Stimulated activated naive CD8-positive, alpha-beta T cell treated with anti-CD3 and anti-CD28 coated beads, Interleukin-15, Interleukin-2, amounts not matched to agents 100 ng/mL and 50 ng/mL, for 24 hours (primary cell): ENCODE measurements at regions not wholly inside any gene's neighbourhood (a gene's known extent, or its start where the extent isn't known, plus 50 kb on each side); places are given as distances from the start of the nearest gene placed in this dataset.

Experiments used
- H3K27ac Mint-ChIP-seq: one replicate; pipeline ENCODE4 v1.8.0; 2021; ENCODE audit warnings: mild to moderate bottlenecking, mixed read lengths
- H3K27me3 Mint-ChIP-seq: one replicate; pipeline ENCODE4 v1.8.0; 2021; ENCODE audit warnings: mixed read lengths
- H3K36me3 Mint-ChIP-seq: one replicate; pipeline ENCODE4 v1.8.0; 2021; ENCODE audit warnings: low read depth, mixed read lengths
- H3K4me1 Mint-ChIP-seq: one replicate; pipeline ENCODE4 v1.8.0; 2021; ENCODE audit warnings: low read depth, mixed read lengths
- H3K4me3 Mint-ChIP-seq: one replicate; pipeline ENCODE4 v1.8.0; 2021; ENCODE audit warnings: mild to moderate bottlenecking, mixed read lengths
- H3K9me3 Mint-ChIP-seq: one replicate; pipeline ENCODE4 v1.8.0; 2021; ENCODE audit warnings: mixed read lengths

GRCh38 chr20:60352017-60352416 is 393.8 kb downstream of the CDH26 start:
- H3K4me1 Mint-ChIP-seq: no peaks in the 10 kb centered on the region
- no peaks in the 10 kb centered on the region for H3K36me3 Mint-ChIP-seq
- no peak overlapping the region for H3K4me3 Mint-ChIP-seq
- no peak overlapping the region for H3K27ac Mint-ChIP-seq
- no peaks in the 10 kb centered on the region for H3K27me3 Mint-ChIP-seq
- H3K9me3 Mint-ChIP-seq: no peaks in the 10 kb centered on the region

DNA sequence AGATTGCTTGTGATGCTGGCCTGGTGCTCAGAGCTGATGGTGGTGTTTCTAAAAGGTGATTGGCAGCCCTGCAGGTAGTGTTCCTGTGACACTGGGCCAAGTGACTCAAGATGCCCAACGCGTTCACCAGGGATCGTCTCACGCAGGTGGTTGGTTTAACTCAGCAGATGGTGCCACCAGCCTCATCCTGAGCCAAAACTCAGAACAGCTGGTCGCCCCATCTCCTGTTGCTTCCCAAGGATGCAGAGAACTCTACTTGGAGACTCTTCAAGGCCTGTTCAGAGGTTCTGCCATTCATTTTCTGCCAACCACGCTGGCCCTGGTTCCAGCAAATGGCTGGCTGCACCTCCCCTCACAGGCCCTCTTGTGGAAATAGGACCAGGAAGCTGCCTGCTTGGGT is 394.4 kb downstream of the CDH26 start:
- no peak overlapping the region for H3K4me3 Mint-ChIP-seq
- H3K27me3 Mint-ChIP-seq: no peaks in the 10 kb centered on the region
- H3K4me1 Mint-ChIP-seq: no peaks in the 10 kb centered on the region
- no peaks in the 10 kb centered on the region for H3K36me3 Mint-ChIP-seq
- no peak overlapping the region for H3K27ac Mint-ChIP-seq
- H3K9me3 Mint-ChIP-seq: no peaks in the 10 kb centered on the region

DNA sequence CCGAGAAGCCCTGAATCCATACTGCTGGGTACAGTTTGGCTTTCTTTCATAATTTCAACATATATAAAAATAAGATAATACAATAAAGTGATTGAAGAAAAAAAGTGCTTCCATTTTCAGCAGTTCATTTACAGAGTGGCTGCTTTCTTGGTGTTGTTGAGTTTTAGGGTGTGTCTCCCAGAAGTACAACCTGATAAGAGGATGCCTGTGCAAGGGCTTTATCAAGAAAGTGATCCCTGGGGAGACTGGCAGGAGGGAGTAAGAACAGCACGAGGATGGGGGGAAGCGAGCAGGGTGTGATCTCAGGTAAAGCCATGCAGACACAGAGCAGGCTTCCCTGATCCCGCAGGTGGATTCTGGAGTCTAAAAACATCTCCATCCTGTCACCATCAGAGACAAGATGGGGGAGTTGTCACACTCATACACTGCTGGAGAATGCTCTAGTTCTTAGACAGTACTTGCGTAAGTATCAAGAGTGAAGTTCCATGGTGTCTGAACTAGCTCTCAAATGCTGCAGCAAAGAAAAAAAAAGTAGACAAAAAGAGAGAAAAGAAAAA is 395.9 kb downstream of the CDH26 start:
- Mint-ChIP-seq H3K9me3 (no peaks in the 10 kb centered on the region), H3K36me3 (no peaks in the 10 kb centered on the region), H3K4me3 (no peak overlapping the region), H3K27me3 (no peaks in the 10 kb centered on the region), H3K27ac (no peak overlapping the region), H3K4me1 (no peaks in the 10 kb centered on the region)

DNA sequence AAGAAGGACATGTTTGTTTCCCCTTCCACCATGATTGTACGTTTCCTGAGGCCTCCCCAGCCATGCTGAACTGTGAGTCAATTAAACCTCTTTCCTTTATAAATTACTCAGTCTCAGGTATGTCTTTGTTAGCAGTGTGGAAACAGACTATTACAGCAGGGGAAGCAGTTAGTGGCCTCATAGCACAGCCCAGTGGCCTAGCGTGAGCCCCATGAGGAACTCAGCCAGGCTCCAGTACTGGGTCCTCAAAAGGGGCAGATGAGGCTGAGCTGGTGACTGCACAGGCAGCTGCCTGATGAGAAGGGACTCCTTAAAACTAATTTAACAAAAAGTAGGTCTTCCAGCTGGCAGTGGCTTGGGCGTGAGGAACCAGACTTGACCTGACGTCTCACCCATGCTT is 399.9 kb downstream of the CDH26 start:
- no peak overlapping the region for H3K4me3 Mint-ChIP-seq
- no peaks in the 10 kb centered on the region for H3K9me3 Mint-ChIP-seq
- H3K36me3 Mint-ChIP-seq: no peaks in the 10 kb centered on the region
- no peaks in the 10 kb centered on the region for H3K4me1 Mint-ChIP-seq
- H3K27me3 Mint-ChIP-seq: no peaks in the 10 kb centered on the region
- no peak overlapping the region for H3K27ac Mint-ChIP-seq

GRCh38 chr20:60359010-60359409 is 400.8 kb downstream of the CDH26 start:
- Mint-ChIP-seq H3K27ac (no peak overlapping the region), H3K4me1 (no peaks in the 10 kb centered on the region), H3K36me3 (no peaks in the 10 kb centered on the region), H3K27me3 (no peaks in the 10 kb centered on the region), H3K9me3 (no peaks in the 10 kb centered on the region), H3K4me3 (no peak overlapping the region)

- Mint-ChIP-seq H3K4me3 (no peak overlapping the region), H3K4me1 (no peaks in the 10 kb centered on the region), H3K27me3 (no peaks in the 10 kb centered on the region), H3K36me3 (no peaks in the 10 kb centered on the region), H3K9me3 (no peaks in the 10 kb centered on the region), H3K27ac (no peak overlapping the region)
Measured at GRCh38 chr20:60361761-60362395, 403.7 kb downstream of the CDH26 start.

GRCh38 chr20:60362531-60362930 is 404.3 kb downstream of the CDH26 start:
- H3K9me3 Mint-ChIP-seq: no peaks in the 10 kb centered on the region
- no peaks in the 10 kb centered on the region for H3K4me1 Mint-ChIP-seq
- H3K27me3 Mint-ChIP-seq: no peaks in the 10 kb centered on the region
- no peak overlapping the region for H3K27ac Mint-ChIP-seq
- no peak overlapping the region for H3K4me3 Mint-ChIP-seq
- H3K36me3 Mint-ChIP-seq: no peaks in the 10 kb centered on the region

GRCh38 chr20:60363698-60364097 is 405.5 kb downstream of the CDH26 start:
- H3K36me3 Mint-ChIP-seq: no peaks in the 10 kb centered on the region
- H3K4me3 Mint-ChIP-seq: no peak overlapping the region
- H3K4me1 Mint-ChIP-seq: no peaks in the 10 kb centered on the region
- H3K9me3 Mint-ChIP-seq: no peaks in the 10 kb centered on the region
- no peaks in the 10 kb centered on the region for H3K27me3 Mint-ChIP-seq
- no peak overlapping the region for H3K27ac Mint-ChIP-seq

DNA sequence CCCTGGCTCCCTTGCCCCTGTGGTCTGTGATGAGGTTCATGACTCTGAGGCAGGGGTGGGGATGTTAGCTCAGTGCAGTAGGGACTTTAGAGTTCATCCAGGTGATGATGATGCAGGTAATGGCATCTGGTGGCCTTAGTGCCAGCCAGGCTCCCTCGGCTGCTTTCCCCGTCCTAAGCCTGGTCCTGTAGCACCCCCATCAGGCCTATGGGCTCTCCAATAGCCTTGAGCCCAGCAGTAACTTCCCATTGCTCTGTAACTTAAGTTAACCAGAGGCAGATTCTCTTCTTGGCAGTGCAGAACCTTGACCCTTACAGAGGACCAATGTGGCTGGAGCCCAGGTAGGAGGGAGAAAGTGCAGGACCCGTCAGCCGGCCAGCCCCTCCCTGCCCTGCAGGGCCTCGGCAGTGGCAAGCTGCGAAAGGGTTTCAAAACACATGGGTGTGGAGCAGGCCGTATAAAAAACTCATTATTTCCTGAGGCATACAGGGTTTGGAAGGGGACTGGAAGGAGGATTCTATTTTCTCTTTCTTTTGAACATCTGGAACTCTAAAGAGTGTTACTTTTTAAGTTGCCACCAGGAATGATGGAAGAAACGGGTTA is 406.9 kb downstream of the CDH26 start:
- no peaks in the 10 kb centered on the region for H3K4me1 Mint-ChIP-seq
- no peak overlapping the region for H3K27ac Mint-ChIP-seq
- H3K36me3 Mint-ChIP-seq: no peaks in the 10 kb centered on the region
- H3K4me3 Mint-ChIP-seq: no peak overlapping the region
- peaks cover 6% of the 10 kb centered on the region for H3K9me3 Mint-ChIP-seq
- no peaks in the 10 kb centered on the region for H3K27me3 Mint-ChIP-seq

DNA sequence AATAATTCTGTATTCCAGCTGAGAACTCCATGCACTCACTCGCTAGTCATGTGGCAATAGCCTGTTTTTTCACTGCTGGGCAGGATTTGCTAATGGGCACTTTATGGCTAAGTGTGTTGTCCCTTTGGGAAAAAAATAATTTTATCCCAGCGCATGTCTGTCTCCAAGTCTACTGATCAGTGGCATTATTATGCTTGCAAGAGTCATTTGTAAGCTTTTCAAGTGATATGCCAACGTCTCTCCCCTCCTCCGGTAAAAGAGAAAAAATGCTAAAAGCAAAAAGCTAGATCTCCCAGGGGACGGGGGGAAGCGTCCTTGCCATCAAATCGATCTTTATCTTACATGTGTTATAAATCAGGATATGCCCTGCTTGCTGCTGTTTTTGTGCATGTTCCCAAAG is 407.7 kb downstream of the CDH26 start:
- Mint-ChIP-seq H3K9me3 (peaks cover 6% of the 10 kb centered on the region), H3K27ac (no peak overlapping the region), H3K4me1 (no peaks in the 10 kb centered on the region), H3K36me3 (no peaks in the 10 kb centered on the region), H3K27me3 (no peaks in the 10 kb centered on the region), H3K4me3 (no peak overlapping the region)

- H3K9me3 Mint-ChIP-seq: peaks cover 6% of the 10 kb centered on the region
- H3K27me3 Mint-ChIP-seq: peaks cover 4% of the 10 kb centered on the region
- no peaks in the 10 kb centered on the region for H3K36me3 Mint-ChIP-seq
- H3K4me3 Mint-ChIP-seq: no peak overlapping the region
- H3K27ac Mint-ChIP-seq: no peak overlapping the region
- H3K4me1 Mint-ChIP-seq: no peaks in the 10 kb centered on the region
Measured at GRCh38 chr20:60371384-60371783, 413.2 kb downstream of the CDH26 start.

DNA sequence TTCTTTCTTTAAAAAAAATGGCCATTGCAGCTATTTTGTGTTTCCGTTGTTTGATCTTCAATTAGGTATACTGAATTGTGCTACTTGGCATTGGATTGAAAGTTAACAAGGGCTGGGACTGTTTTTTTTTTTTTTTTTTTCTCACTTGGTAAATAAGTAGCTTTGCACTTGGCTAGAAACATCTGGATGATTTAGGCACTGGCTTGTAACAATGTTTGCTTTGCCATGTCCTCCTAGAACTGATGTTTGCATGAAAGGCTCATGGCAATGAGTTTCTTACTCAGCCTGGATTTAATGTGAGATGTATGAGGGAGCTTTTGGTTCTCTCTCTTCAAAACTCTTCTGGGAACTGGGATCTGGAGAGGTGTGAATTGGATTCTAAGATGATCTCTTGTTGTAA is 414.1 kb downstream of the CDH26 start:
- Mint-ChIP-seq H3K4me3 (no peak overlapping the region), H3K27ac (no peak overlapping the region), H3K4me1 (no peaks in the 10 kb centered on the region), H3K27me3 (peaks cover 11% of the 10 kb centered on the region), H3K36me3 (no peaks in the 10 kb centered on the region), H3K9me3 (peaks cover 10% of the 10 kb centered on the region)

- no peak overlapping the region for H3K27ac Mint-ChIP-seq
- H3K9me3 Mint-ChIP-seq: peaks cover 10% of the 10 kb centered on the region
- H3K4me1 Mint-ChIP-seq: no peaks in the 10 kb centered on the region
- no peaks in the 10 kb centered on the region for H3K36me3 Mint-ChIP-seq
- H3K27me3 Mint-ChIP-seq: peaks cover 13% of the 10 kb centered on the region
- no peak overlapping the region for H3K4me3 Mint-ChIP-seq
Measured at GRCh38 chr20:60372822-60373221, 414.6 kb downstream of the CDH26 start.

DNA sequence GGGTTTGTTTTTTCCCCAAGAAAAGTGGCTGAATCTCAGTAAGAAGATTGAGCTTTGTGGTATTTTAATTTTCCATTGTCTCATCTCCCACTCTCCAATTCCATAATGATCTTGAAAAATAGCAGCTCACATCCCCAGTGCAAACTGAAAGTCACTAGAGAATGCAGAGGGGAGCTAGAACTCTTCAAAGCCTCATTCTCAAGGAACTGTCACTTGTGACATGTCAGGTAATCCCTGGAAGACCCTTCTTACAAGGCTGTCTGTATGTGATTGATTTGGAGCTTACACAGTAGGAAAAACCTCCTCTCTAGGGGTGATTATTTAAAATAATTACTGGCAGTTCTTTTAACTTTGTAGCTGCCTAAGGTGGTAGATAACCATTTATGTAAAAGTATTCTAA is 420.4 kb downstream of the CDH26 start:
- H3K4me3 Mint-ChIP-seq: no peak overlapping the region
- peaks cover 26% of the 10 kb centered on the region for H3K27me3 Mint-ChIP-seq
- H3K27ac Mint-ChIP-seq: no peak overlapping the region
- H3K4me1 Mint-ChIP-seq: no peaks in the 10 kb centered on the region
- peaks cover 17% of the 10 kb centered on the region for H3K9me3 Mint-ChIP-seq
- H3K36me3 Mint-ChIP-seq: no peaks in the 10 kb centered on the region

GRCh38 chr20:60381643-60382400 is 423.6 kb downstream of the CDH26 start:
- Mint-ChIP-seq H3K4me1 (no peaks in the 10 kb centered on the region), H3K4me3 (no peak overlapping the region), H3K9me3 (peaks cover 17% of the 10 kb centered on the region), H3K27ac (no peak overlapping the region), H3K27me3 (peaks cover 19% of the 10 kb centered on the region), H3K36me3 (no peaks in the 10 kb centered on the region)
